ENCODE measurements at regions not wholly inside any gene's neighbourhood (a gene's known extent, or its start where the extent isn't known, plus 50 kb on each side); places are given as distances from the start of the nearest gene placed in this dataset.

DNA sequence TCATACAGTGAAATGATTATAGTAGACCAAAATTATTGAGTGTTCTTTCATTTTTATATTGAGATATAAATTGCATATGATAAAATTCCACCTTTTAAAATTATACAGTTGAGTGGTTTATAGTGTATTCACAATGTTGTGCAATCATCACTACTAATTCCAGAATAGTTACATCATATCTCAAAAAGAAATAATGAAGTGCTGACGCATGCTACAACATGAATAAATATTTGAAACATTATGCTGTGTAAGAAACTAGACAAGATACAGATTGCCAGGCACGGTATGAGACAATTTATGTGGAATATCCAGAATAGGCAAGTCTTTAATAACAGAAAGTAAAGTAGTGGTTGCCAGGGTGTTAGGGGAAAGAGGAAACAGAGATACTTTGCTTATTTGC, 871.7 kb downstream of the FAM133A start:
- TF ChIP-seq, protein P1, sequence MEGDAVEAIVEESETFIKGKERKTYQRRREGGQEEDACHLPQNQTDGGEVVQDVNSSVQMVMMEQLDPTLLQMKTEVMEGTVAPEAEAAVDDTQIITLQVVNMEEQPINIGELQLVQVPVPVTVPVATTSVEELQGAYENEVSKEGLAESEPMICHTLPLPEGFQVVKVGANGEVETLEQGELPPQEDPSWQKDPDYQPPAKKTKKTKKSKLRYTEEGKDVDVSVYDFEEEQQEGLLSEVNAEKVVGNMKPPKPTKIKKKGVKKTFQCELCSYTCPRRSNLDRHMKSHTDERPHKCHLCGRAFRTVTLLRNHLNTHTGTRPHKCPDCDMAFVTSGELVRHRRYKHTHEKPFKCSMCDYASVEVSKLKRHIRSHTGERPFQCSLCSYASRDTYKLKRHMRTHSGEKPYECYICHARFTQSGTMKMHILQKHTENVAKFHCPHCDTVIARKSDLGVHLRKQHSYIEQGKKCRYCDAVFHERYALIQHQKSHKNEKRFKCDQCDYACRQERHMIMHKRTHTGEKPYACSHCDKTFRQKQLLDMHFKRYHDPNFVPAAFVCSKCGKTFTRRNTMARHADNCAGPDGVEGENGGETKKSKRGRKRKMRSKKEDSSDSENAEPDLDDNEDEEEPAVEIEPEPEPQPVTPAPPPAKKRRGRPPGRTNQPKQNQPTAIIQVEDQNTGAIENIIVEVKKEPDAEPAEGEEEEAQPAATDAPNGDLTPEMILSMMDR (IDR thresholded peaks at IDR 0.05), result no peak
- TF ChIP-seq EZH2phosphoT487 (IDR thresholded peaks at IDR 0.05), result no peak
- TF ChIP-seq EZH2 (IDR thresholded peaks at IDR 0.05), result no peak

All from neural progenitor cell (in vitro differentiated cells).